ENCODE measurements at regions not wholly inside any gene's neighbourhood (a gene's known extent, or its start where the extent isn't known, plus 50 kb on each side); places are given as distances from the start of the nearest gene placed in this dataset.
"Not testable (repeated sequence)": the region's sequence is repeated elsewhere in the genome, so short reads cannot be mapped to it uniquely, and the experiment has no call there.

GRCh38 chr2:241993386-241994005 lies 124.0 kb downstream of the RTP5 start:
- DNase-seq (no peak), ATAC-seq (no peak)
- intact Hi-C loops (cut with DNase I): no loop called here

GRCh38 chr2:241994086-241994485 lies 124.6 kb downstream of the RTP5 start:
- no peak for DNase-seq
- no peak for ATAC-seq
- intact Hi-C loops (cut with DNase I): no loop called here

- DNase-seq (no peak), ATAC-seq (no peak)
- intact Hi-C loops (cut with DNase I): no loop called here
These were observed 125.2 kb downstream of the RTP5 start for GRCh38 chr2:241994556-241995213.

GRCh38 chr2:241996100-241996499 lies 126.6 kb downstream of the RTP5 start:
- no peak for DNase-seq
- no peak for ATAC-seq
- intact Hi-C loops (cut with DNase I): no loop called here

- intact Hi-C loops (cut with DNase I): no loop called here
- DNase-seq (no peak), ATAC-seq (no peak)
These were observed 127.5 kb downstream of the RTP5 start for GRCh38 chr2:241997017-241997416.

- intact Hi-C loops (cut with DNase I): no loop called here
- DNase-seq (no peak), ATAC-seq (no peak)
These were observed 129.7 kb downstream of the RTP5 start for GRCh38 chr2:241999184-241999583.

- ATAC-seq: no peak
- intact Hi-C loops (cut with DNase I): no loop called here
- DNase-seq: no peak
These were observed 132.3 kb downstream of the RTP5 start for GRCh38 chr2:242001853-242002252.

GRCh38 chr2:242002944-242003343 lies 133.4 kb downstream of the RTP5 start:
- DNase-seq: no peak
- intact Hi-C loops (cut with DNase I): no loop called here
- ATAC-seq: no peak

- intact Hi-C loops (cut with DNase I): no loop called here
- ATAC-seq: no peak
These were observed 134.8 kb downstream of the RTP5 start for GRCh38 chr2:242004223-242004901.

GRCh38 chr2:242004902-242005230 lies 135.3 kb downstream of the RTP5 start:
- intact Hi-C loops (cut with DNase I): no loop called here
- ATAC-seq: no peak
- DNase-seq: no peak

More at GRCh38 chr2:242004223-242004901, 134.8 kb downstream of the RTP5 start:
- DNase-seq: no peak

GRCh38 chr2:242006091-242006634 lies 136.6 kb downstream of the RTP5 start:
- intact Hi-C loops (cut with DNase I); DNase-seq; ATAC-seq: not testable (repeated sequence)

GRCh38 chr2:242008908-242009307 lies 139.4 kb downstream of the RTP5 start:
- DNase-seq; ATAC-seq; intact Hi-C loops (cut with DNase I): not testable (repeated sequence)

- DNase-seq; intact Hi-C loops (cut with DNase I); ATAC-seq: not testable (repeated sequence)
These were observed 140.3 kb downstream of the RTP5 start for GRCh38 chr2:242009846-242010245.

- intact Hi-C loops (cut with DNase I); ATAC-seq; DNase-seq: not testable (repeated sequence)
These were observed 141.0 kb downstream of the RTP5 start for GRCh38 chr2:242010252-242011166.

GRCh38 chr2:242011167-242011513 lies 141.6 kb downstream of the RTP5 start:
- intact Hi-C loops (cut with DNase I): no loop called here
- DNase-seq (no peak), ATAC-seq (no peak)

GRCh38 chr2:242011516-242011915 lies 142.0 kb downstream of the RTP5 start:
- ATAC-seq (no peak), DNase-seq (no peak)
- intact Hi-C loops (cut with DNase I): no loop called here

- ATAC-seq: no peak
- intact Hi-C loops (cut with DNase I): no loop called here
- no peak for DNase-seq
These were observed 142.6 kb downstream of the RTP5 start for GRCh38 chr2:242011991-242012764.

- intact Hi-C loops (cut with DNase I): no loop called here
- ATAC-seq: no peak
These were observed 143.6 kb downstream of the RTP5 start for GRCh38 chr2:242012956-242013764.

More at GRCh38 chr2:242012956-242013764, 143.6 kb downstream of the RTP5 start:
- DNase-seq: no peak
